ELF-1 (cell line): ENCODE measurements at regions not wholly inside any gene's neighbourhood (a gene's known extent, or its start where the extent isn't known, plus 50 kb on each side); places are given as distances from the start of the nearest gene placed in this dataset.
A peak's percentile ranks its signal among the peaks of the same experiment; 100 is the strongest.

Experiments
- DNase-seq: peaks from one replicate; pipeline ENCODE4 v3.0.0-alpha.2; 2016; ENCODE audit warnings: low read depth, low spot score

DNA sequence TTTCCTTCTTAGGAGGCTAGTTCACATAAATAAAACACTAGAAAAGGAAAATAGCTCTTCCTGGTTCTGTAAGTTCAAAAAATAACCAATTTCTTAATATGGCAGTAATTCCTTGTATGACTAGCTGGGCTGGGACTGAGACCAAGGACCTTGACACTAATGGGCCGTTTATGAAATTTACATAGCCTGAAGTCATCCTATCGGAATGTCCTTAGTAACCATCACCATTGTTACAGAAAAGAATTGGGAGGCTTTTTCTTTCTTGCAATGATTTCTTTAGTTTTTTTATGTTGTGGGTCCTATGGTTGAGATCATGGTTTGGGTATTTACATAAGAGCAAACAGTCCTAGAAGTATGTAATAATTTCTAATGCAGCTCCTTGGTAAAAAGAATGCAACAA is 87.1 kb upstream of the HDAC9 start:
- DNase-seq, result no peak

DNA sequence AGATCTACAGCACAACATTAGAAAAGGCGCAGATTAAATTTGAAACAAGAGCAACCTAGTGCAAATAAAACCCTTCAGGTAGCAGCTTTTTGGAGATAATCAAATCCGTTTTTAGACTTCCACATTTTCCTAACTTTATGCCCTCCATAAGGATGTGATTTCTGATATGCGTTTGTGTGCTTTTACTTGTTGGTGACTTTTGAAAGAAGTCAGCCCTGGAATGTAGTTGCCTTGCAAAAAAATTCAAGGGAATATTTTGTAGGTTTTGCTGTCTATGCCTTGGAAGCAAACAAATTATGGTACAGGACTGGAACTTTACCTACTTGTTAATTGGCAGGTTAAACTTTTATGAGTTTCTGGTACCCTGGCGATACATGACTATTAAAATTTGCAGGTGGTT is 86.7 kb upstream of the HDAC9 start:
- DNase-seq, result no peak

DNA sequence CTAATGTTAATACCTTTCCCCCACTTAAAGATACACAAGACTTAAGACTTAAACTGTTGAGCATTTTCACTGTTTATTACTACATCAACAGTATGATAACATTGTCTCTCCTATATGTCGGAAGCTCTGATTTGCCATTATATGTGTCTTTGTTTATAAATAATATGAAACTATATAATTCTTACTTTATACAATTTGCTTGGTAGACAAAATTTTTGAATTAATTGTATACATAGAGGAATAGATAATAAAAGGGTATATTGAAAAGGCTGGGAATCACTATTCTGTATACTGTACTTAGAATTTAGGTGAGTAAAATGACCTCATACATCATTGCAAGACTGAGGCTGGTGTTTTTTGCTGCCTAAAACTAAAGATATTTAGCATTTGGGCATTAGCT is 82.1 kb upstream of the HDAC9 start:
- no peak for DNase-seq

DNA sequence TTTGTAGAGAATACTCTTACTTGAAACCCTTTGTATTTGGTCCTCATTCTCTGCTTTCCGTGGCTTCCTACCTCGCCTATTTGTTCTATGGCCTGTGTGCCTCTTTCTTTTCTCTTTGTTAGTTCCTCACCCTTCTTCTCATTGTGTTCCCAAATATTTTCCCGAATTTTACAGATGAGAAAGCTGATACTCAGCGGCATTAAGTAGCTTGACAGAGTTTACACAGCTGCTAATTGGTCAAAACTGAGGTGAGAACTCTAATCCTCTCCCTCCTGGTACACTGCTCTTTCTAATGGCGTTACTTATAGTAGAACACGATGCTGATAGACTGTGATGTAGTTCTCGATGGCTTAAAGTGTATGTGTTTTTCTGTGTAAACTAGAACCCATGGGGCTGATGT is 80.7 kb upstream of the HDAC9 start:
- DNase-seq, result no peak

DNA sequence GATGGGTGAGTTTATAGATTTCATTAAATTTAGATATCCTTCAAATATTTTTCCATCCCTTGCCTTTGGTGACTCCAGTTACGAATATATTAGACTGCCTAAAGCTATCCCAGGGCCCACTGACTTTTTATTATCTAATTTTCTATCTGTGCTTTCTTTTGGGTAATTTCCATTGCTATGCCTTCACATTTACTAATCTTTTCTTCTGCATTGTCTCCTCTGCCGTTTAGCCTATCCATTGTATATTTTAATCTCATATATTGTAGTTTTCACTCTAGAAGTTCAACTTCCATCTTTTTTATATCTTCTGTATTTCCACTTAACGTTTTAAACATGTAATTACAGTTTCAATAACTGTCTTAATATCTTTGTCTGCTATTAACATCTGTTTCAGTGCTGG is 78.6 kb upstream of the HDAC9 start:
- DNase-seq, result no peak

DNA sequence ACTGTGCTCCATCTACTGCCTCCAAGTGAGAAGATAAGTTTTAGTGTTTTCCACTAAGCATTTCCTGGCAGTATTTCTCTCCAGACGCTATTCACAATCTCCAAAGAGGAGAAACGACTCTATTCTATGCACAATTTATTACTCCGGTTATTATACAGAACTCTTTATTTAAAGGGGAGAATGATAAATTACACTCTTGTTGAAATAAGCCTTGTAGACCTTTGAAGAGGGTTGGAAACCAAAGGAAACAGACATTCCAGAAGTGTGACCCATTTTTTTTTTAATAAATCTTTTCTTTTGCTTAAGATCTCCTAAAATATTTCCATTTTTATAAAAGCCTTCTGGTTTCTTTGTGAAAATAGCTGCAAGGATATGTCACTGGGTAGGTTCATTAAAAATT is 76.1 kb upstream of the HDAC9 start:
- DNase-seq, result no peak

DNA sequence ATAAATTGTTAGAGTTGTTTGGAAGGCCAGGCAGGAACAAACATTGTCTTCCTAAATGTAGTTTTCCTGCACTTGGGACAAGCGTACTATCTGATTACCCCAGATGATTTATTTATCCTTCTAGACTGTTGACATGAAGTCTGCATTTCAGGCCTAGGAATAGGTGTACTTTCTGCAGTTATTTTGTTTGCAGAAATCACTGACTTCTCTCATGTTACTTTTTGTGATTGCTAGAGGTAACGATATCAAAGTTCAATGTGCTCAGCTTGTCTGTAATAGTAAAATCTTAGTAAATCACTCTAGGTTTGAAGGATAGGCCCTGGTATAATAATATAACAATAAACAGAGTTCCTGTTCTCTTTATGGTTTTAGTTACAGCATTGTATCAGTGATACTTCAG is 75.4 kb upstream of the HDAC9 start:
- no peak for DNase-seq

DNA sequence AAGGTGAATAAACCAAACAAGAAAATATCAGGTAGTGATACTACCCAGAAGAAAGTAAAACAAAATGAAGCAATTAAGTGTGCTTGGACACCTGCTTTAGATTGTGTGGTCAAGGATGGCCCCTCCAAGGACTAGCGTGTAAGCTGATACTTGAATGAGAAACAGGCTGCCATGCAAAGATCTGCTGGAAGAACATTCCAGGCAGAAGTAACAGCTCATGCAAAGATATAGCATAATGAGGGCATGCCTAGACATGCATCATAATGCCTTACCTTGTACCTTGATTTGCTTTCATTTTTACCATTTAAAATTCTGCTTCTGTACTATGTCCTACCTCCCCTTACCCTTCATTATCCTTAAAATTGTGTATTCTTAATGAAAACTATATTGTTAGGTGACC is 74.8 kb upstream of the HDAC9 start:
- no peak for DNase-seq

DNA sequence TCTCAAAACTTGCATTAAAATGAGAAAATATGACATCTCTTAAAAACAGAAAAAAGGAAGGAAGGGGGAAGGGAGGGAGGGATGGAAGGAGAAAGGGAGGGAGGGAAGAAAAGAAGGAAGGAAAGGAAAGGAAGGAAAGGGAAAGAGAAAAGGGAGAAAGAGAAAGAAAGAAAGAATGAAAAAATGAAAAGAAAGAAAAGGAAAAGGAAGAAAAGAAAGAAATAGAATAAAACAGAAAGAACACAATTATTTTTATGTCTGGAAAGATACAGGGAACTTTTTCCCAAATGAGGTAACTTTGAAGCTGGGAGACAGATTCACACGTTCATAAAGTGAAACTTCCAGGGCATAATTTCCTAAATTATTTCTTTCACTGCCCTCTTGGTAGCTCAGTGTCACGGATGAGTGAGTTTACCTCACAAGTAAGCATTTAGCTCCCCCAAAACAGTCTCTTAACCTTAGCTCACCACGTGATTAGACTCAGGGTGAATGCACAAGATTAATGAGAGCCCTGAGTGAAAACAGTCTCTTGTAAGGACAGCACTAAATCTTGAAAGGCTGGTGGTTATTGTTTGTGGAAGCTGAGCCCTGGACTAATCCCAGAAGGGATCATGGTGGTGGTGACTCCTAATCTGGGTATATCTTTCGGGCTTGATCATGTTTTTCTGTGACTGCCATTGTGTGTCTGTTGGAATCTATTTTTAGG is 74.1 kb upstream of the HDAC9 start:
- peak; percentile 11 for DNase-seq

DNA sequence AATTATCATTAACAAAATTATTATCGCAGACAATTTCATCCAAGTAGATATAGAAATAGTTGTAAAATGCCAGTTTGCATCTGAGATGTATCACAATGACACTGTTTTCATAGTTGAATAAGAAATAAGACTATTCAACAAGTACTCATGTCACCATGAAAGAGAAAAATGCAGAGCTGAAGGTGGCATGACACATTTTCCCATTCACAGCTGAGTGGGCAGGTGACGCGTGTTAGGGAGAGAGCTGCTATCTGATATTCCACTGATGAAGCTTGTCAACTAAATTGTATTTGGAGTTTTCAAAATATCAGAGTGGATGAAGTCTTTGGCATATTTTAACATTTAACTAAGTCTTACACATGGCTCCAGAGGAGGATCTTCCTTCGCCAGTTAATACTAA is 70.3 kb upstream of the HDAC9 start:
- no peak for DNase-seq

DNA sequence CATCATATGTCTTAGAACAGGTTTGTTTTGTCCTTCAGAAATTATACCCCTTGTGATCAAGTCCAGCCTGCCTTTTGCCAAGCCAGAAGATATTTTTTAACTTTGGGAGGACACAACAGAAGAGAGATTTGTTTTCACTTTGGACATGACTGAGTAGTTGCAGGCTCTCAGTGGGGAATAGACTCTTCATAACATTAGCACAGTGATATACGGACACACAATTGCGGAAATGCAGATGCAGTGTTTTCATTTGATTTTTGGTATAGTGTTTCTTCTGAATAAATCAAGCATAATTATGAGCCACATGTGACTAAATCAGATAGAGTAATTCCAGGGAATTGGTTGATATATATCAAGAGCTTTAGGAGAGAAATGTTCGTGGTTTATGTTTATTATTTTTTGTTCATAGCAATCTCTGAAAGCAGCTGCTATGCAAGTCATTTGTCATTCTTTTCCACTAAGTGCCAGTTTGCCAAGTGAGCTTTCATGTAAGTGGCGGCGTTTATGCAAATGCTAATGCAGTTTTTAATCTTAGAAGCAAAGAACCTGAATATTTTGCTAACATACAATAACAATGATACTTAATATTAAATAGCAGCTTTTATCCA is 69.6 kb upstream of the HDAC9 start:
- DNase-seq, result no peak

DNA sequence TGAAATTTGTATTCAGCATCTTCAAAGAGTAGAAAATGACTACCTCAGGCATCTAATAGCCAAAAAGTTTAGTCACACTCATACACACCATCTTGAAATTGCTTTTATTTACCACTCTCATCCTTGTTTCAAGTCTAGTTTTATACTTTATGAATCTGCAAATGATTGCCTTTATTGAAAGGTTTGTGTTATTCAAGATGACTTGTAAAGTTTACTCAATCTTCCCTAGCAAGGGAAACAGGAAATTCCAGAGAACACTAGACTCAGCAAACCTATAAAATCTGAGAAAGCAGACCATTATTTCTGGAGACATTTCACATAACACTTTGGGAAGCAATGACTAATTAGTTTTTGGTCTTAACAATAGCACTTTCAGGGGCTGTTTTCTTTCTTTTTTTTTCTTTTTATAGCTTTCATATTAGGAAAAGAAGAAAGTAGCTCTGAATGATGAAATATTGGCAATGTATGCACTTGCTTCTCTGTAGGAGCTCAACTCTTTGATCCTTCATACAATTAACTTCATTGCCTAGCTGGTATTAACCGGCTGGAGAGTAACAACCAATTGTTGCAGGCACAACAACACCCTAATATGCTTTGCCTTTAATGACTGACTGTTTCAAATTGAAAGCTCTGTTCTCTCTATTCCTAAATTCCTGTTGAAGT is 68.9 kb upstream of the HDAC9 start:
- no peak for DNase-seq

DNA sequence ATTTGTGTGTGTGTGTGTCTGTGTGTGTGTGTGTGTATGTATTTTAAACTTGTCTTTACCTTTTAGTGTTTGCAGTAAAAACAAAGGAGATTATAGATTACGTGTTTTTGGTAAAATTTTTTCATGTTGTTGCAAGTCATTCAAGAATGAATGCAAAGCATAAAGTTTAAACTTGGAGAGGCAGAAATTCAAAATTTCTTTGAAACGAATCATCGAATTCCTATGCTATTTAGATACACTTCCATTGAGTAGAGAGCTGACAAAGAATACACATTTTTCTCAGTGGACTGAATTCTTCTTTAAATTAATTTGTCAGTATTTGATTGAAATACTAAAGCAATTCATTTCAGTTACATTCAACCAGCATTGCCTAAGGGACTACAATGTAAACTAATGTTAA is 66.0 kb upstream of the HDAC9 start:
- DNase-seq, result no peak

DNA sequence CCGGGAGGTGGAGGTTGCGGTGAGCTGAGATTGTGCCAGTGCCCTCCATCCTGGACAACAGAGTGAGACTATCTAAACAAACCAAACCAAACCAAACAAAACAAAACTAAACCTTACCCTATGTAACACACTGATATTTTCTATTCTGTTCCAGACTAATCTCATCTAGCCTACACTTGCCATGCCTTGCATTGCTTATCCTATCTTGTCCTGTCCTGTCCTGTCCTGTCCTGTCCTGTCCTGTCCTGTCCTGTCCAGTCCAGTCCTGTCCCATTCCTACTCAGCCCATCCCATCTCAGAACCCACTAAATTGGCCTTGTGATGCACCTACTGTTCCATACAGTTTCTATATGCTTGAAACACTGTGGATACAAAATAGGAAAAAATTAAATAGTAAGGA is 64.7 kb upstream of the HDAC9 start:
- DNase-seq, result no peak

DNA sequence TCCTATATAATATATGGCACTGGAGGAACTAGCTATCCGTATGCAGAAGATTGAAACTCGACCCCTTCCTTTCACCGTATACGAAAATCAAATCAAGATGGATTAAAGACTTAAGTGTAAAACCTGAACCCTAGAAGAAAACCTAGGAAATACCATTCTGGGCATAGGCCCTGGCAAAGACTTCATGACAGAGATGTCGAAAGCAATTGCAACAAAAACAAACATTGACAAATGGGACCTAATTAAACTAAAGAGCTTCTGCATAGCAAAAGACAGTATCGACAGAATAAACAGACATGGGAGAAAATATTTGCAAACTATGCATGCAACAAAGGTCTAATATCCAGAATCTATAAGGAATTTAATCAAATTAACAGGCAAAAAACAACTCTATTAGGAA is 61.4 kb upstream of the HDAC9 start:
- no peak for DNase-seq

DNA sequence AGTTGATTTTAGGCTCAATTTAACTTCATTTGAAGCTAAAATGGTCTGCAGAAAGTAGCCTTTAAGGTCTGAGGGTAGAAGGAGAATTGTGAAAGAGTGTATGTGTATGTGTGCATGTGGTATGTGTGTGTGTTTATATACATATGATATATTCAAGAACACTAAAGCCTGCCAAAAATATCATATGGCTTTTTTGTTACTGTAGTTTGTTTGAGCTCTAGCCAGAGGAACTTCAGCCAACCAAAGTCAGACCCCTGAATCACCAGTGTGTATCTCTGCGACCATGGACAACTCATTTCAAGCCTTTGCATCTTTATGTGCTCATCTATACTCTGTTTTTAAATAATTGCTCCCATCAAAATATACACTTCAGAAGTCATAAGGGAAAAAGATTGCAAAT is 58.4 kb upstream of the HDAC9 start:
- DNase-seq, result no peak

DNA sequence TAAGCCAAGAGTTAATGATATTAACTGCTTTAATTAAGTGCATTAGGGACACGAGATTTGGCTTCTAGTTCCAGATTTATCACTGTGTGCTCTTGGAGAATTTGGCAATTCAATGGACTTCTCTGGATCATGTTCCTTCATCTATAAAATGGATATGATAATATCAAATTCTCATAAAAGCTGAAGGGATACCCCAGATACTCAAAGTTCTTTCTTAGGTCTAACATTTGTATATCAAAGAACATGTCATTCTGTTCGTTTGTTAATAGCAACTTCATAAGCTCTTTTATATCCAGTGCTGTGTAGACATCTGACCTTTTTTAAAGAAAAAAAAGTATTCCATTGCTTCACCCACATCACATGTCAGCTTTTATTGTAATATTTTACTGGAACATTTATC is 54.6 kb upstream of the HDAC9 start:
- DNase-seq, result no peak

DNA sequence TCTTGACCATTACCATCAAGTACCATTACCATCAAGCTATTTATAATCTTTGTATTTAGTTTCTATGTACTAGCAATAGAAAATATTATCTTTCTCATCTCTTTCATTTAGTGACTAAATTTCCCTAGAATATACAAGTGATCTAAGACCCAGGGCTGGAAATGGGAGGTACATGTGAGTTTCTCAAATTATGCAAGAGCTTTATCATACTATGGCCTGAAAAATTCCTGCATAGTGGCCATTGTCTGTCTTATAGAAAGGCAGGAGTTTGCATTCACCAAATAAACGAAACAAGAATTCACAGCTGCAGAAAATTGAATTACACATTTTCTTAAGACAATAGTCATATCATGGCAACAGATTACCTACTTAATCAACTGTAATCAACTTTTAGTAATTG is 50.7 kb upstream of the HDAC9 start:
- DNase-seq, result no peak

DNA sequence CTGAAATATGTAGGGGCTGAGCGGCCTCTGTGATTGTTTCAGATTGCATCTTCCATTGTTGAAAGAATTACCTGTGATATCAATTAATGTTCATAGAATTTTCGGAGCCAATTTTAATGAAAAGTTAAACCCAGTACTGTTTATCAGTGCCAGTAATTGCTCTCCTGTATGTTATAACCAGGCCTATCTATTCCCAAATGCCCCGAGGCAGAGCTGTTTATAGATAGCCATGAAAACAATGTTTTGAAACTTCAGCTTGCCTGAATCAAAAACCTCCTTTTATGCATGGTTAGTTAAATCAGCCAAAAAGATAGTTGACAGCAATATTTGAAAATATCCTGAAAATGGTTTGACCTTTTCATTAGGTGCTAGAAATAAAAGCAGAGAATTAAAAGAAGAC is 50.1 kb upstream of the HDAC9 start:
- no peak for DNase-seq
